ENCODE measurements at regions not wholly inside any gene's neighbourhood (a gene's known extent, or its start where the extent isn't known, plus 50 kb on each side); places are given as distances from the start of the nearest gene placed in this dataset.

DNA sequence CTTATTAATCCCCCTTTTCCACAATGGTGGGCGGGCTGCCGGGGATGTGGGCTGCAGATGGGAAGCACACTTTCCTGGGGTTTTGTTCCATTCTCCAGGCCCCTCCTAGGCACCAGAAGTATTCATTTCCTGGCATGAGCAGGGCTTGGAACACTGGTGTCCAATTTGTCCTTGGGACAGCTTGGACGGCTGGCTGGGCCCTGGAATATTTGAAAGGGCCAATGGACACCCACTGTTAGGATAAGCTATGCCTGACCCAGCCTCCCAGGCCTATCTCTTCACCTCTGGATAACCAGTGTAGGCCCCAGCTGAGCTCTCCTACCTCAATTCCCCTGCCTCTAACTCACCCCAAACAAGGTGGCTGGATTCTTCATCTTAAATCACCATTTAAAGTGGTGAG lies 354.9 kb downstream of the PTEN start:
- in situ Hi-C loops (cut with HindIII; ENCODE audit: low sequenced_read_pairs): no loop called here
- DNase-seq (ENCODE audit: low read depth): no peak
- H3K4me3 ChIP-seq (ENCODE audit: low read depth, low read length): no peak overlapping the region
- no peak for TF ChIP-seq CTCF (IDR thresholded peaks at IDR 0.05; ENCODE audit: low read depth, low read length, missing control alignments)

DNA sequence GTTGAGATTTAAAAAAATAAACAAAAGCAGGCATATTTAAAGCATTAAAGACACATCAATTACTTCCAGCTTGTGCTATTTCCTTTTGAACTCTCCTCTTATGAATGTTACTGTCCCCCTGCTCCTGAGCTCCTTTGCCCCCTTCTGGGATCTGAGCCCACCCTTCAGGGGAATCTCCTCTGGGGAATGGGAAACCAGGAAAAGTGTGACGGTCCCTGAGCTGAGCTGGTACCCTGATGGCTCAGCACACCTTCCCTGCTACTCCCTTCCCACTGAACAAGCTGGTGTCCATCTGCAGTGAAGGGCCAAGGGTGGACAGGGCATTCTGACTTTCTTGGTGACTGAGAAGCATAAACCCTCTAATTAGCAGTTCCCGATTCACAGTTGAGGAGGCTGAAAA lies 356.3 kb downstream of the PTEN start:
- no peak for TF ChIP-seq CTCF (IDR thresholded peaks at IDR 0.05; ENCODE audit: low read depth, low read length, missing control alignments)
- H3K4me3 ChIP-seq (ENCODE audit: low read depth, low read length): no peak overlapping the region
- in situ Hi-C loops (cut with HindIII; ENCODE audit: low sequenced_read_pairs): no loop called here
- no peak for DNase-seq (ENCODE audit: low read depth)

- in situ Hi-C loops (cut with HindIII; ENCODE audit: low sequenced_read_pairs): no loop called here
- no peak for DNase-seq (ENCODE audit: low read depth)
- TF ChIP-seq CTCF (IDR thresholded peaks at IDR 0.05; ENCODE audit: low read depth, low read length, missing control alignments): no peak
- H3K4me3 ChIP-seq (ENCODE audit: low read depth, low read length): no peak overlapping the region
Measured at GRCh38 chr10:88221010-88221973, 357.9 kb downstream of the PTEN start.

DNA sequence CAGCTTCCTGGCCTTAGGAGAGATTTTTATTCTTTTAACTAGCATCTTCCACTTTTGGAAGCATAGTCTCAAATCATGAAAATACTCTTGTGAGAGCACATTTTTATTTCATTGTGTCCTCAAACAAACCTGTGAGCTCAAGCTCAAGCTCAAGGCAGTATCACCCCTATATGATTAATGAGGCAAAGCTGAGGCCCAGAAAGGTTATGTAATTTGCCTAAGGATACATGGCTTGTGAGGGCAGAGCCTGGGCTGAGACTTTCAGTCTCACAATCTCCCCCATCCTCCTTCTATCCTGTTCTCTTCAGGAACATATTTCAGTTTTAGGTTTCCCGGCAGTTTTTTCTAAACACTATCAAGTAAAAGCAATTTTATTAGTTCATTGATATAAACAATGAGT lies 359.5 kb downstream of the PTEN start:
- TF ChIP-seq CTCF (IDR thresholded peaks at IDR 0.05; ENCODE audit: low read depth, low read length, missing control alignments): no peak
- no peak for DNase-seq (ENCODE audit: low read depth)
- in situ Hi-C loops (cut with HindIII; ENCODE audit: low sequenced_read_pairs): no loop called here
- H3K4me3 ChIP-seq (ENCODE audit: low read depth, low read length): no peak overlapping the region
